GM12874 (cell line): ENCODE measurements at regions not wholly inside any gene's neighbourhood (a gene's known extent, or its start where the extent isn't known, plus 50 kb on each side); places are given as distances from the start of the nearest gene placed in this dataset.

Experiments used
- TF ChIP-seq, protein P1 (sequence below): IDR thresholded peaks from 2 replicates; pipeline ENCODE4 v1.5.1; 2011; ENCODE audit warnings: low read depth, mild to moderate bottlenecking, control low read depth, low read length, moderate library complexity; ENCODE audit not compliant: insufficient read depth

DNA sequence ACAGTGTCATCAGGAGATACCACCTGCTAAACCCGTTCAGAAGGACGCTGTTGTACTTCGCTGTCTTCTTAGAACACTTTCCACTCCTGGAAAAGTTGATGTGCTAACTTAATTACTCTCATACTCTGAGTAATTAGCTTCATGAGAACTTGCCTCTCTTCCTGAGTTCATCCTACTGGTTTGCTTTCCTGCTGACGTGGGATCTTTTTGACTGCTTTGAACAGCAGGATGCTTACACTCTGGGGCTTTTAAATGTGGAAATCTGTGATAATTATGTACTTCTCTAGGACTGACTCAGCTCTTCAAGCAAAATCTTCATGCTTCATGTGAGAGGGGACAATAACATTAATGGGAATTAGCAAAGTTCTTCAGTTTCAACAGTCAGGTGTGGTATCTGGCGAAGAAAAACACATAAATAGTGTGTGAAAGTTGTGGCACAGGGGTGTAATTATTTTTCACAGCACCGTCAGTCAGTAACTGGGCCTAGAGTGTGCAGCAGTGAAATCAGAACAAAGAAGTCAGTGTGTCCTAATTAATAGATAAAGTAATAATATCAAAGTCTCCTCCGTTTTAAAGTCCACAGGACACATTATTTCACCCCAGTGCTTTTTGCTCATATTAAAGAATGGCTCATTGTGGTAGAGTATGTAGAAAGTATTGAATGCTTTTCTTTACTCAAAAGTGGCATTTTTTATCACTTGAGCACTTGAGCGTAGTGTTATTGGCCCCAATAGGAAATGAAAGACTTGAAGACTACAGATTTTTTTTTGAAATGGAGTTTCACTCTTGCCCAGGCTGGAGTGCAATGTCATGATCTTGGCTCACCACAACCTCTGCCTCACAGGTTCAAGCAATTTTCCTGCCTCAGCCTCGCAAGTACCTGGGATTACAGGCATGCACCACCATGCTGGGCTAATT, 140.9 kb upstream of the DMRT1 start:
- TF ChIP-seq, protein P1, sequence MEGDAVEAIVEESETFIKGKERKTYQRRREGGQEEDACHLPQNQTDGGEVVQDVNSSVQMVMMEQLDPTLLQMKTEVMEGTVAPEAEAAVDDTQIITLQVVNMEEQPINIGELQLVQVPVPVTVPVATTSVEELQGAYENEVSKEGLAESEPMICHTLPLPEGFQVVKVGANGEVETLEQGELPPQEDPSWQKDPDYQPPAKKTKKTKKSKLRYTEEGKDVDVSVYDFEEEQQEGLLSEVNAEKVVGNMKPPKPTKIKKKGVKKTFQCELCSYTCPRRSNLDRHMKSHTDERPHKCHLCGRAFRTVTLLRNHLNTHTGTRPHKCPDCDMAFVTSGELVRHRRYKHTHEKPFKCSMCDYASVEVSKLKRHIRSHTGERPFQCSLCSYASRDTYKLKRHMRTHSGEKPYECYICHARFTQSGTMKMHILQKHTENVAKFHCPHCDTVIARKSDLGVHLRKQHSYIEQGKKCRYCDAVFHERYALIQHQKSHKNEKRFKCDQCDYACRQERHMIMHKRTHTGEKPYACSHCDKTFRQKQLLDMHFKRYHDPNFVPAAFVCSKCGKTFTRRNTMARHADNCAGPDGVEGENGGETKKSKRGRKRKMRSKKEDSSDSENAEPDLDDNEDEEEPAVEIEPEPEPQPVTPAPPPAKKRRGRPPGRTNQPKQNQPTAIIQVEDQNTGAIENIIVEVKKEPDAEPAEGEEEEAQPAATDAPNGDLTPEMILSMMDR, result no peak

DNA sequence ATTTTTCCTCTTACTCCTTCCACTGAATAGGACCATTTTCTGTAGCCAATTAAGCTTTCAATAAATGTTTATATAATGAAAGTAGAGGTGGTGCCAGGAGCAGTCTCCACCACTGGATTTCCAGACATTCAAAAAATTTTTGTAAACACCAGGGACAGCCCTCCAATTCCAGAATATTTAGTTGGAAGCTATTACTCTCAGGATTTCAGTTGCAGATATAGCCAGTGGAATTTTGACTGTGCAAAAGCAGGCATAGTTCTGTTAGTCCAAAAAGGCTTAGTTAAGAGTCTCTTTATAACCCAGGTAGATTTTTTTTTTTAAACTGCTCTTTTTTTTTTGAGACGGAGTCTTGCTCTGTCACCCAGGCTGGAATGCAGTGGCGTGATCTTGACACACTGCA, 138.1 kb upstream of the DMRT1 start:
- TF ChIP-seq, protein P1, result no peak

DNA sequence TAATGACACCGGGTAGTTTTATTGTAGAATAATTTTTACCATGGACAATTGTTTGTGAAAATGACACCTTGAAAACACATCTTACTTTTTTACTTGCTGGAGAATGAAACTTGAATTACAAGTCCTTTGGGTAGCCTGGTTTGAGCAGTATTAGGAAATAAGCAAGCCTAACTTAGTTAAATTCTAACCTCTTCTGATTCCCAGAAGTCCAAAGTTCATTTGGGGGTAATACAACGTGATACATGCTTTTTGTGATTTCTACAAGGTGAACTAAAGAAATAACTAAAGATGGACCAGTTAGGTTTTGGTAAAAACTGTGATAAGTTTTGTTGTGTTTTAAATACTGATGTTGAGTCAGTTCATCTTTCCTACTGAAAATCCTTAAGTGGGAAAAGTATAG, 135.4 kb upstream of the DMRT1 start:
- TF ChIP-seq, protein P1, result no peak

DNA sequence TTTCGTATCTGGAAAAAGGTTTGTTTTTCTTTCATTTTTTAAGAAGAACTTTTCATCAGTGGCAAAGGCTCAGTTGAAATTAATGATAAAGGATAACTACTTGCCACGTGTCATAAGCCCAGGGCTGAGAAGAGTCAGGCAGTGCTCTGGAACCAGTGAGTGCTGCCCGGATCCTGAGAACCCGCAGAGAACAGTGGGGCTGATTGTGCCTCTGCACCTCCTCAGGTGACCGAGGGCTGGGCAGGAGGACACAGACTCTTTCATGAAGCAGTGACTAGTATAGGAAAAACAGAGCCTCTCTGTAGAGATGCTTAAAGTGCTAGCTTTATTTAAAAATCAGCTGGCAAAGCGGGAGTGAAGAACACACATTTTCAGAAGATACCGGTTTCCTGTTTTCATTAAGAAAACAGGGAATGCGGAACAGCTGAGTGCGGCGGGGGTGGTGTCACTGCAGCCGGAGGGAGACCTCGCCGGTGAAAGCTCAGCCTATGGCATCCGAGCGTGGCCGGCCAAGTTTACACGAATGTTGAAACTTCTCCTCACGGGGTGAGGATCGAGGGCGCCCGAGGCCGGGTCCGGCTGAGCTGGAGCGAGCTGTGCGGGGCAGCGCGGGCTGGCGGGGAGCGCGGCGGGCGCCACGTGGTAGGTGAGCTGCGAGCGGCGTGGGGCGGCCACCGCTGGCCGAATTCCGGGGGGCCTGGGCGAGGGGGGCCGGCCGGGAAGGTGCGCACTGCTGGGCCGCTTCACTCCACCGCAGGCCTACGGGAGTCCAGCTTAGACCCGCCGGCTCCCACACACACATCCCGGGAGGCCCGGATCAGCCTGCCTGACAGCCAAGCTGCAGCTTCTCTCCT, 134.7 kb upstream of the DMRT1 start:
- TF ChIP-seq, protein P1, result no peak

DNA sequence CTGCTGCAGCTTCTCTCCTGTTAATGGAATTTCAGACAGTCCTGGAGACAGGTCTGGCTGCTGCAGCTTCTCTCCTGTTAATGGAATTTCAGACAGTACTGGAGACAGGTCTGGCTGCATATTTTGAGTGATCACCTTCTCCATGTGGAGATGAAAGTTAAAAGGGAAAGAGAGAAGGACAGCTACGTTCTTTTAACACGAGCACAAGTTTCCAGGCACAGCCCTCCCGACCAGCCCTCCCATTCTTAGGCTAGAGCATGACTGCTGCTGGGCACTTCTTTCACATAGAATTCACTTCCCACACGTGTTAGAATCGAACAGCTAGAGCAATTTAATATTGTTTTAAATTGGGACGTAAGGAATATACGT, 133.3 kb upstream of the DMRT1 start:
- TF ChIP-seq, protein P1, result no peak

DNA sequence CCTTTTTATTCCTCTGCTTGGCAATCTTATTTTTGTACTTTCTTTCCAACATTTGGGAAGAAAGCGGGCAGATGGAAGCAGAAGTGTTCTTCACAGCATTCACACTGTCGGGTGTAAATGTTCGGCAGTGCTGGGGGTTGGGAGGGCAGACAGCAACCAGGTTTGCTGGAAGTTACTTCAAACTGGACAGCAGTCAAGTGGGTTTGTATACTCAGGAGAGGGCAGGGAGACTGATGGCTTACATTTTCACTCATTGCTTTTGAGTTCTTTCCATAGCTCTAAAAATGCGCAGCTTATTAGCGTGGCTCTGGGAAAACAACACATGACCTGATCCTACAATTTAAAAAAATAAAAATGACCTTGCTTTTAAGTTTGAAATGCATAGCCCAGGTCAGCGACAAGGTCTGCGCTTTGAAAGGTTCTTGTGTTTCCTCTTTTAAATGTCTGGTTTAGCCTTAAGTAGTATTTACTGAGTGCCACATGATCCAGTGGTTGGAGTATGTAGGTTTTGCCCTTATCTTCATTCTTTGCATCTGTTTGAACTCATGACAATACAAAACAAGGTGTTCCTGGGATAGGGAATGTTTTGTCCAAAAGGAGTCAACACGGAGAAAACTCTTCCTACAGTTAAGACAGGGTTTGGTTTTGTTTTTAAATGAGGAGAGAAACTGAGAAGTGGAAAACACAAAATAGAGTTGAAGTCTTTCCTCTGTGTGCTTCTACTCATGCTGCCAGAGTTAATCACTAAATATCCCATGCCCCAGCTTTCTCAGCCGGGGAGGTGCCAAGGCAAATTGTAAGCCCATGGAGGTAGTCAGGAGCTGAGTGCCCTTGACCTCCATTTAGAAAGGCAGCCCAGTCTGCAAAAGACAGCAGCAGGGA, 132.7 kb upstream of the DMRT1 start:
- TF ChIP-seq, protein P1, result no peak
